ENCODE measurements at regions not wholly inside any gene's neighbourhood (a gene's known extent, or its start where the extent isn't known, plus 50 kb on each side); places are given as distances from the start of the nearest gene placed in this dataset.

DNA sequence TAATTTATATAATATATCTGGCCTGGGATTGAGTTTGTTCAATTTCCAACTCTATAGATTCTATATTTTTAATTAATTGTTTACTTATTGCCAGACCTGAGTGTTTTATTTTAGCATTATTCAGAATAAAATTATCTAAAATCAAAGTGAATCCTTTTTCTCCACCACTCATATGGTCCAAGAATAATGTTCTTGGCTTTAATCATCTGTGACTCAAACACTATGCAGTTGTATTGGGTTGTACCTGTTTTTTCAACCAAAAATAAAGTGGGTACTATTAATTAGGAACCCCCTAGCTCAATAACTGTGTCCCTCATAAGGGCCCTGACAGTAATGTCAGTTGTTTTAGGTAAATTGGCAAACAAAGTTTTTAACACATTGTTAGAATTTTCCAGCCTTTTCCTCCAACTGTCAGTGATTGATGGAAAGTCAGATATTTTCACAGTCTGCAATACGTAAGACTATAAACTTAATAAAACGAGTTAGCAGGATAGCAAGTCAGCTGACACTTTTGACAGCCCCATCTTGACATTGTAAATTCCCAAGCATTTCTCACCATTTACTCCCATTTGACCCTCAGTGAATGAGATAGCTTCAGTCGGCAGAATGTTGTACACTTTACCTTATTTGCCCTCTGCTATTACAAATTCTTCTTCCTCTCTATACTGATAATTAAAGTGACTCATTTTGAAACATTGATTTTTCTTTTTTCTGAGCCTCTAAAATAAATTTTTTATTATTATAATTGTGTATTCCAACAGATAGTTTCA, 587.4 kb downstream of the METTL4 start:
- DNase-seq: no peak

GRCh38 chr18:1993866-1994265, 577.4 kb downstream of the METTL4 start:
- no peak for DNase-seq

GRCh38 chr18:1994471-1994870, 576.8 kb downstream of the METTL4 start:
- DNase-seq: no peak

- no peak for DNase-seq
Observed at GRCh38 chr18:1995041-1995612, 576.2 kb downstream of the METTL4 start.

DNA sequence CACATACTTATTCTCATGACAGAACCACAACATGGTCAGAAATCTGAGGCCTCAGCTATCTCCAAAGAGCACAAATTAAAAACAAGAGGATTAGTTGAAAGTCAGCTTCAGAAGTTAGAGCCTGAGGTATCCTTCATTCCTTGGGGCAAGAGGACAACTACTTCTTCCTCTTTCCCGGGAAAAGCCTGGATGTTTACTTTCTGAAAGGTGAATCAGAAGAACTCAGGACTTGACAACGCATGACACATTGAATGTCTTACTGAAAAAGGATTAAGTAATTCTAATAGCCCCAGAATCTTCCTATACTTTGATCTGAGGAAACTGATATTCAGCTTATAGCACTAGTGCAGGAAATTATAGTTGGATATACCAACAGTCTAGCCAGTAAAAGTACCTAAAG, 573.2 kb downstream of the METTL4 start:
- no peak for DNase-seq

DNA sequence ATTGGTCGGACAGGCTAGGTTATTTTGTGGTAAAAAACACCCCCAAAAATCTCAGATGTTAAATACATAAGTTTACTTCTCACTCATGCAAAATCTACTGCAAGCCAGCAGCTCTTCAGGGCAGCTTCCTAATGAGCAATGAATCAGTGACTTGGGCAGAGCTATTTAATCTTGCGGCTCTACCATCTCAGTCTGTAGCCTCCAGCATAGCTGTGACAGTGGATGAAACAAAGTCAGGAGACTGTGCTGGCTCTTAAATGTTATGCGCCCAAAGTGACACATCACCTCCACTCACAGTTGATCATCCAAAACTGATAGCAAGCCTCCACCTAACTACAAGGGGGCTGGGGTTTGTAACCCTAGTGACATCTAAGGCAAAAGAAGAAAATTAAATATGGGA, 571.9 kb downstream of the METTL4 start:
- DNase-seq: no peak

GRCh38 chr18:2002151-2002550, 569.2 kb downstream of the METTL4 start:
- no peak for DNase-seq

DNA sequence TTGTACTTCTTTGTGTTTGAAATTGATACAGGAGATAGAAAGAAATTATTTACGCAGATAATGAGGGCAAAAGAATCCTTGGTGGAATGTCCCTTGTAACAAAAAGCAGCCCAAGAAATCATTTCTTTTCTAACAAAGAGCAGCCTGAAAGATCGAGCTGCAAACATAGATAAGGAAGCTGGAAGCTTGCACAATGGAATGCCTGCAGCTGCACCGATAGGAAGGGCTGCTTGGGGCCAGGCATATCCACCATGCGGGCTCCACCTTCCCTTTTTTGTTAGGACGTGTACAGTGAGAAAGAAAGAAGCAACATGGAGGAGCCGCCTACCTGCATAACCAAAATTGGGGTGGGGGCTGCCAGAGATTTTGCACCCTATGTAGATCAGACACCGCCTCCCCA, 568.7 kb downstream of the METTL4 start:
- no peak for DNase-seq

DNA sequence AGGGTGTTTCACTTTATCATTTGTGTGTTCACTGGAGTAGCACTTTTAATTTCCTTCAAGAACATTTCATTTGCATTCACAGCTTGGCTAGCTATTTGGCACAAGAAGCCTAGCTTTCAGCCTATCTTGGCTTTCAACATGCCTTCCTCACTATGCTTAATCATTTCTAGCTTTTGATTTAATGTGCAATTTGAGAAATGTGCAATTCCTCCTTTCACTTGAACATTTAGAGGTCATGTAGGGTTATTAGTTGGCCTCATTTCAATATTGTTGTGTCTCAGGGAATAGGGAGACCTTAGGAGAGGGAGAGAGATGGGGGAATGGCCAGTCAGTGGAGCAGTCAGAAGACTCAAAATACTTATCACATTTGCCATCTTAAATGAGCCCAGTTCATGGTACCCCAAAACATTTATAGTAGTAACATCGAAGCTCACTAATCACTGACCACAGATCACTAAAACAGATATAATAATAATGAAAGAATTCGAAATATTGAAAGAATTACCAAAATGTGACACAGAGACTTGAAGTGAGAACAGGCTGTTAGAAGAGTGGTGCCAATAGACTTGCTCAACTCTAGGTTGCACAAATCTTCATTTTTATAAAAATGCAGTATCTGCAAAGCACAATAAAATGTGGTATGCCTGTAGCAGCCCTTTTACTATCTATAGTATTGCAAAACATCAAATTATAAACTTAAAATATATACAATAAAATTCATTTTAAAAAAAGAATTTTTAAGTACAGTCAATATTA, 561.2 kb downstream of the METTL4 start:
- DNase-seq: no peak

DNA sequence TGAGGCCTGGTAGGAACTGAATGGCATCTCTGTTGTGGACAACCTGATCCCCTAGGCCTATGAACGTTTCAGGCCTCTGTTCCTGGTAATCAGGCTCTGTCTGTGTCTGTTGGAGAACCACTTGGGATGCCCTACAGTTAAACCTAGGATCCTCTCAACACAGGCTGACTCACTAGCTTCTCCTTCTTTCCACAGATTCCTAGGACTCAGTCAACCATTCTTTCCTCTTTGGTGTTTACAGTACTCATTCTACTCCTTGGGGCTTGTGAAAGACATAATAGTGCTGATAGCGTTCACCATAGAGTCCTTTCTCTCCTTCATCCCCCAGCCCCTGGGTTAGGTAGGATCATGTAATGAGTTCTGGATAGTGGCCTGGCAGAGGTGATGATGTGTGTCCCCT, 544.3 kb downstream of the METTL4 start:
- DNase-seq: no peak

DNA sequence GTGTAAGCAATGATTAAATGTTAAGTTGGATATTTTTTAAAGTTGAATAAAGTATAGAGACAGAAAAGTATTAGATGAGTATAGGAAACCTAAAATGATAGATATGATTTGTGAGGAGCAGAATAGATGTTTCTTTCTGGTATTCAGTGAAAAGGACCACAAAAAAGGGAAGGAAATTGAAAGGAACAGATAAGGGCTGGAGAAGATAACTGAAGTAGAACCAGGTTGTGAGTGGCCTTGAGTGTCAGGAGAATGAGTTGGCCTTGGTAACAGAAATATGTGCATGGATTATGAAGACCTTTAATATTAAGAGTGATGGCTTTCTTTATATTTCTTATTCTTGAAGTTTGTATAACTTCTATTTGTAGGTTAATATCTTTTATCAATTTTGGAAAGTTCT, 543.5 kb downstream of the METTL4 start:
- DNase-seq: no peak

GRCh38 chr18:2028986-2029385, 542.3 kb downstream of the METTL4 start:
- no peak for DNase-seq

- DNase-seq: no peak
Observed at GRCh38 chr18:2030647-2031046, 540.7 kb downstream of the METTL4 start.

- DNase-seq: no peak
Observed at GRCh38 chr18:2032036-2032435, 539.3 kb downstream of the METTL4 start.

DNA sequence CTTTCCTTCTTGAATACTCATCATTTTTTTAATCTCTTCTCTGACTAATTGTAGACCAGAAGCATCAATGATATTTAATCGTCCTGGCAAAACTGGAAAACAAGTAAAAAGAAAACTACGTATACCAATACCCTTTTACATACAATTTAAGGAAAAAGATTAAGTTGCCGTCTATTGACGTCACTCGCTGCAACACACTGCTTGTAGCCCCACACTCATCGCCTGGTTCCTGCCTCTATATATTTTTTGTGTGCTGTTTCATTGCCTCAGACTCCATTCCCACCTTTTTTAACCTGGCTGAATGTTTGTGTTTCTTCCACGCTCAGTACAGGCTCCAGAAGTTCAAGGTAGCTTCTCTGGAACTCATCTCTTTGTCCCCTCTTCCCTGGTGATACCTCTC, 536.2 kb downstream of the METTL4 start:
- DNase-seq: no peak

DNA sequence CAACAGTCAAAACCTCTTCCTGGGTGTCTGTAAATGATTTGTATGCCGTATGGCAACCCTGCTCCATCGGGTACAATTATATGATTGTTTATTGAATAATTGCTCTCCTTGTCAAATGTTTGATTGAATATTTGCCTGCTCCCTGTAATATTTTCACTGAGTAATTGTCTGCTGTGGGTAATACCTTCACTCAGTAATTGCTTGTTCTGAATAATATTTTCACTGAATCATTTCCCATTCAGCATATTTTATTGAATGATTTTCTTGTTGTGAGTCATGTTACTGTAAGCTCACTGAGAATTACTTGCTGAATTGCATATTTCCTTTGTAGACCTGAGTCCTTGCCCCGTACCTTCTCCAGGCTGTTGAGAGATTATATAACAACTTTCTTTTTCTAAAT, 535.2 kb downstream of the METTL4 start:
- no peak for DNase-seq

- no peak for DNase-seq
Observed at GRCh38 chr18:2040279-2040678, 531.0 kb downstream of the METTL4 start.

- no peak for DNase-seq
Observed at GRCh38 chr18:2049986-2050385, 521.3 kb downstream of the METTL4 start.

DNA sequence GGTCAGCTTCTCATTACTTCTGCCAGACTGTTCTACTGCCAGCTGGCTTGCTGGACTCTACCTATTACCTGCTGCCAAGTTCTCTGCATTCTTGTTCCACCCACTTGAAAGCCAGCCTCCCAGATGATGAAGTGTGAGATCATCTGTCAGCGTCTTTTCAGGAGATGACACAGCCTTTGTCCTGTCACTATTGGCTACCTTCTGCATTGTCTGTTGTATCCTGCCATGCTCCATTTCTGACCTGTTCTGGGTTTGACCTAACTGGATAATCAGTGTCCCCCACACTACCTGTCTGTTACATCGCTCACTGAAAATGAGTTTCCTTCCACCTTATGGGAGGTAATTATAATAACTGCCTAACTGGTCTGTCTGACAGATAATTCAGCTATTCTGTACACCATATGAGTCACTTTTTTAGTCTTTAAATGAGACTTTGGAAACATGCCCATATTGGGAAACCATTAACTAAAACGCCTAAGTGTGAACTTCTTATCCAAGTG, 520.6 kb downstream of the METTL4 start:
- no peak for DNase-seq

DNA sequence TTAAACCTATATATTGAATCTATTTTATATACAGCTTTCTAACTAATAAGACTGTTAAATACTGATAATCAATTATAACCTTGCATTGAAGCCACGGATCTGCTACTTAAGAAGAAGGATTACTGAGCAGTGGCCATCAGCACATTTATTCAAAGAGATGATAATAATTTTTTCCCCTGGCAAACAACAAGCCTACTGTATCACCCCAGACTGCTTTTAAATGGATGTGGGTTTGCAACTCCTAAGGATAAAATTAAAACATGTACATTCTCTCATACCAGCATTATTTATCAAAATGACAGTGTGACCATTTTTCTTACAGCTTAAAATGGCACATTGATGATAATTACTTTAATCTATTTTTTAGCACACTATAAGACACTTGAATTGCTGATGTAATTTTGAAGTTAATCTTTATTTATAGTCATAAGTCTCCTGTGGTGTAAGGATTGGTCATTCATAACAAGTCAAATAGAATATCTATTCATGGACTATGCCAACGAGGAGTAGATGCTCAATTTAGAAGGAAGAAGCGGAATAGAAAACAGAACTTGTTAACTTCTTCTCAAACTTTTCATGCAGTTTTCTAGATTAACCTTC, 517.7 kb downstream of the METTL4 start:
- no peak for DNase-seq

- DNase-seq: no peak
Observed at GRCh38 chr18:2059336-2059735, 512.0 kb downstream of the METTL4 start.

DNA sequence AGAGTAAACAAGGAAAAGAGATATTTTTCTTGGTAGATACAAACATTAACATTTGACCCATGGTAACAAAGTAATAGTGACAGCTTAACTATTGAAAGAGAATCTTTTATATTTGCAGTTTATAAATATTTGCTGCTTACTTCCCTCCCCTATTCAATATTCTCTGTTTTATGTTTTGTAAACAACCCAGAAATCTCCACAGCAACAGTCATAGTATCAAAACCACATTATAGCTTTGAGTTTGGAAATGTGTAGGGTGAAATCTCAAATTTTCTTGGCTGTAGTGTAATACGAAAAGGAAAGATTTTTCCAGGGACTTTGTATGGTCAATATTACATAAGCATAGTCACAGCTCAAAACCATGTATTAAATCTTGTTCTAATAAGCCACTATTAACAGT, 511.2 kb downstream of the METTL4 start:
- DNase-seq: no peak

DNA sequence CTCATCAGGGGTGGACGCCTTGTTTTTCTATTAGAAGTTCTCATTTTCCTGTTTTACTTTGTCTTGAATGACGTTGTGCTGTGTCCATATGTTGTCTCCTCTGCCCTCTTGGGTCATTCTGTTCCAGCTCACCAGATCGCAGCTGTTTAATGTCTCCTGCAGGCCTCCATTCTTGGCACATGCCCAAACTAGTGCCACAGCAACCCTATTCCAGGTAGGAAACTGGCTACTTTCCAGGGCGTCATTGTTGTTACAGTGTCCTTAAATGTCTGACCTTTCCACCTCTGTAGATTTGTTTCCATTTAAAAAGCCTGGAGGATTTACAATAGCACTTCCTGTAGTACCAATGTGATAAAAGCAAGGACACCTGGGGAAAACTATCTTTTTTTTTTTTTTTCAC, 500.7 kb downstream of the METTL4 start:
- DNase-seq: peak; percentile 91 to 97

GRCh38 chr18:2075499-2075898, 495.8 kb downstream of the METTL4 start:
- DNase-seq: no peak
